ENCODE measurements at regions not wholly inside any gene's neighbourhood (a gene's known extent, or its start where the extent isn't known, plus 50 kb on each side); places are given as distances from the start of the nearest gene placed in this dataset.

DNA sequence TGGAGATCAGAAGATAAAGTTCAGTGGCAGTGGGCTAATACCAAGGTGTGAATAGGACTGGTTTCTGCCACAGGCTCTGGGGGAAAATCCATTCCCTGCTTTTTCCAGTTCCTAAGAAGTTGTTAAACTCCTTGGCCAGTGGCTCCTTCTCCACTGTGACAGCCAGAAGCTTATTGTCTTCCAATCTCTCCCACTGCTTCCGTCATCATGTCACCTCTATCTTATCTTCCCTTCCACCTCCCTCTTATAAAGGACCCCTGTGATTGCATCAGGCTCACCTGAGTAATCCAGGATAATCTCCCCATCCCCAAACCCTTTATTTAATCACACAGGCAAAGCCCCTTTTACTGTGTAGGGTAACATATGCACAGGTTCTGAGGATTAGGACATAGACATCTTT lies 431.2 kb upstream of the SLC10A2 start:
- no peak overlapping the region for H2AFZ ChIP-seq (ENCODE audit: low read length)
- no peaks in the 10 kb centered on the region for H3K36me3 ChIP-seq (ENCODE audit: insufficient read depth, low read length)
- H3K79me2 ChIP-seq (ENCODE audit: insufficient read depth, low read length): no peaks in the 10 kb centered on the region
- no peaks in the 10 kb centered on the region for H4K20me1 ChIP-seq (ENCODE audit: insufficient read depth, low read length)
- H3K4me2 ChIP-seq (ENCODE audit: low read length): no peak overlapping the region
- no peak overlapping the region for H3K4me3 ChIP-seq (ENCODE audit: low read depth, low read length, poor library complexity, severe bottlenecking)
- H3K9me2 ChIP-seq (ENCODE audit: low read depth, low read length): no peaks in the 10 kb centered on the region; the same call in 1 of the 2 replicates
- H3K27ac ChIP-seq (ENCODE audit: low read depth, low read length, poor library complexity, severe bottlenecking): no peak overlapping the region
- no peaks in the 10 kb centered on the region for H3F3A ChIP-seq (ENCODE audit: insufficient read depth, low read length)
- H3K27me3 ChIP-seq (ENCODE audit: insufficient read depth, low read length): no peaks in the 10 kb centered on the region
- H3K9ac ChIP-seq (ENCODE audit: low read length): no peak overlapping the region
- no peaks in the 10 kb centered on the region for H3K9me3 ChIP-seq (ENCODE audit: low read length)
- TF ChIP-seq EZH2 (IDR thresholded peaks at IDR 0.05; ENCODE audit: borderline replicate concordance, low read length): no peak
- TF ChIP-seq, protein P1, sequence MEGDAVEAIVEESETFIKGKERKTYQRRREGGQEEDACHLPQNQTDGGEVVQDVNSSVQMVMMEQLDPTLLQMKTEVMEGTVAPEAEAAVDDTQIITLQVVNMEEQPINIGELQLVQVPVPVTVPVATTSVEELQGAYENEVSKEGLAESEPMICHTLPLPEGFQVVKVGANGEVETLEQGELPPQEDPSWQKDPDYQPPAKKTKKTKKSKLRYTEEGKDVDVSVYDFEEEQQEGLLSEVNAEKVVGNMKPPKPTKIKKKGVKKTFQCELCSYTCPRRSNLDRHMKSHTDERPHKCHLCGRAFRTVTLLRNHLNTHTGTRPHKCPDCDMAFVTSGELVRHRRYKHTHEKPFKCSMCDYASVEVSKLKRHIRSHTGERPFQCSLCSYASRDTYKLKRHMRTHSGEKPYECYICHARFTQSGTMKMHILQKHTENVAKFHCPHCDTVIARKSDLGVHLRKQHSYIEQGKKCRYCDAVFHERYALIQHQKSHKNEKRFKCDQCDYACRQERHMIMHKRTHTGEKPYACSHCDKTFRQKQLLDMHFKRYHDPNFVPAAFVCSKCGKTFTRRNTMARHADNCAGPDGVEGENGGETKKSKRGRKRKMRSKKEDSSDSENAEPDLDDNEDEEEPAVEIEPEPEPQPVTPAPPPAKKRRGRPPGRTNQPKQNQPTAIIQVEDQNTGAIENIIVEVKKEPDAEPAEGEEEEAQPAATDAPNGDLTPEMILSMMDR (IDR thresholded peaks at IDR 0.05; ENCODE audit: low read length): no peak
- no peaks in the 10 kb centered on the region for H3K4me1 ChIP-seq (ENCODE audit: insufficient read depth, low read length, severe bottlenecking)

DNA sequence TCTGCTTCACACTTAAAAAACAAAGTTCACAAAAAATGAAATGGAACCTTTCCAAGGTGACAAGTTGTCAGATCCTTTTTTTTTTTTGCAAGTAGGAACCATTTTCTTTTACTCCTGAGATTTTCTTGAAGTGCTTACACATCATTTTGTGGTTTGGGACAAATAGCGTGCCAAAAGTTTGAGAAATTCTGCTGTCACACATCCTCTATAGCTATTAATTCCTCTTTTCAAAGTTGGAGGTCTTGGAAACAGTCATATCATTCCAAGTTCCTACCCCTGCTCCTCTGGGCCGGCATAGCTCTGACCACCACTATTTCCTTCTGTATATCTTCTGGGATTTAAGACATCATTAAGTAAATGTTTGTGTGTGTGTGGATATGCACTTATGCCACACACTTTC lies 421.6 kb upstream of the SLC10A2 start:
- TF ChIP-seq, protein P1 (IDR thresholded peaks at IDR 0.05; ENCODE audit: low read length): no peak
- no peak for TF ChIP-seq EZH2 (IDR thresholded peaks at IDR 0.05; ENCODE audit: borderline replicate concordance, low read length)
- no peaks in the 10 kb centered on the region for H3K79me2 ChIP-seq (ENCODE audit: insufficient read depth, low read length)
- no peak overlapping the region for H3K4me3 ChIP-seq (ENCODE audit: low read depth, low read length, poor library complexity, severe bottlenecking)
- H3K27me3 ChIP-seq (ENCODE audit: insufficient read depth, low read length): no peaks in the 10 kb centered on the region
- H4K20me1 ChIP-seq (ENCODE audit: insufficient read depth, low read length): no peaks in the 10 kb centered on the region
- no peak overlapping the region for H3K4me2 ChIP-seq (ENCODE audit: low read length)
- H3K9me3 ChIP-seq (ENCODE audit: low read length): no peaks in the 10 kb centered on the region
- H3K36me3 ChIP-seq (ENCODE audit: insufficient read depth, low read length): no peaks in the 10 kb centered on the region
- no peak overlapping the region for H3K9ac ChIP-seq (ENCODE audit: low read length)
- no peaks in the 10 kb centered on the region for H3K9me2 ChIP-seq (ENCODE audit: low read depth, low read length)
- no peak overlapping the region for H3K27ac ChIP-seq (ENCODE audit: low read depth, low read length, poor library complexity, severe bottlenecking)
- no peaks in the 10 kb centered on the region for H3K4me1 ChIP-seq (ENCODE audit: insufficient read depth, low read length, severe bottlenecking)
- no peak overlapping the region for H2AFZ ChIP-seq (ENCODE audit: low read length)
- H3F3A ChIP-seq (ENCODE audit: insufficient read depth, low read length): no peaks in the 10 kb centered on the region

DNA sequence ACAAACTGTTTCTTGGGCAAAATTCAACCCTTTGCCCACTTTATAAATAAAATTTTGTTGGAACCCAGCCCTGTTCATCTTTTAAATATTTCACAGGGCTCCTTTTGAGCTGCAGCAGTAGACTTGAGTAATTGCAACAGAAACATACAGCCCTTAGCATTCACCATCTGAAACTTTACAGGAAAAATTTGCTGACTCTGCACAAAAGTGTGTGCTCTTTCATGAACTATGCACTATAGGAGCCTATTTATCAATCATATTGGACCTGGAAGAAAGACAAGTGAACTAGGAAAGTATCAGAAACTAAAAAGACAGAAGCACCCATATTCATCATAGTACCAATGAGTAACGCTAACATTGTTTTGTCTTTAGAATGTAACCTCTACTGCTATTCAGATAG lies 406.9 kb upstream of the SLC10A2 start:
- TF ChIP-seq EZH2 (IDR thresholded peaks at IDR 0.05; ENCODE audit: borderline replicate concordance, low read length): no peak
- TF ChIP-seq, protein P1 (IDR thresholded peaks at IDR 0.05; ENCODE audit: low read length): no peak
- Histone ChIP-seq H3K9ac (ENCODE audit: low read length) (no peak overlapping the region), H3K4me3 (ENCODE audit: low read depth, low read length, poor library complexity, severe bottlenecking) (no peak overlapping the region), H3K27me3 (ENCODE audit: insufficient read depth, low read length) (no peaks in the 10 kb centered on the region), H4K20me1 (ENCODE audit: insufficient read depth, low read length) (no peaks in the 10 kb centered on the region), H3K9me3 (ENCODE audit: low read length) (no peaks in the 10 kb centered on the region), H3K79me2 (ENCODE audit: insufficient read depth, low read length) (no peaks in the 10 kb centered on the region), H3F3A (ENCODE audit: insufficient read depth, low read length) (no peaks in the 10 kb centered on the region), H3K4me1 (ENCODE audit: insufficient read depth, low read length, severe bottlenecking) (no peaks in the 10 kb centered on the region), H3K36me3 (ENCODE audit: insufficient read depth, low read length) (no peaks in the 10 kb centered on the region), H3K9me2 (ENCODE audit: low read depth, low read length) (no peaks in the 10 kb centered on the region), H3K27ac (ENCODE audit: low read depth, low read length, poor library complexity, severe bottlenecking) (no peak overlapping the region), H2AFZ (ENCODE audit: low read length) (no peak overlapping the region), H3K4me2 (ENCODE audit: low read length) (no peak overlapping the region)
